ENCODE measurements at regions not wholly inside any gene's neighbourhood (a gene's known extent, or its start where the extent isn't known, plus 50 kb on each side); places are given as distances from the start of the nearest gene placed in this dataset.

DNA sequence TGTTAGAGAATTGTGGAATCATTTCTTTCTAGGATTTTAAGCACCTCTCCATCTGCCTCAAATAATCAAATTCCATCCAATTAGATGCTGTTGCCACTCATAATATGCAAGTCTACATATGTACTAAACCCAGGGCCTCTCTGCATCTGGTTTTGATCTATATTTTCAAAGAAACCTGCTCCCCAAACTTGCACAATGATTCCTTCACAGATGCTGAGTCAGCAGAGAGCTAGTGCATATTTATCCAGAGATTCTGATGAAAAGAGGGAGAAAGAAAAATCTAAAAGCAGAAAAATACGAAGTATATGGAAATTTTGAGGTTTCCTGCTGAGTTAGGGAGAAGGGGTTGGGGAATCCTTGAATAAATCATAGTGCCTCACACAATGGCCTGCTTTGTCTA lies 235.1 kb upstream of the RBFOX1 start:
- no peak for DNase-seq (ENCODE audit: low read depth in 2 of 2)

DNA sequence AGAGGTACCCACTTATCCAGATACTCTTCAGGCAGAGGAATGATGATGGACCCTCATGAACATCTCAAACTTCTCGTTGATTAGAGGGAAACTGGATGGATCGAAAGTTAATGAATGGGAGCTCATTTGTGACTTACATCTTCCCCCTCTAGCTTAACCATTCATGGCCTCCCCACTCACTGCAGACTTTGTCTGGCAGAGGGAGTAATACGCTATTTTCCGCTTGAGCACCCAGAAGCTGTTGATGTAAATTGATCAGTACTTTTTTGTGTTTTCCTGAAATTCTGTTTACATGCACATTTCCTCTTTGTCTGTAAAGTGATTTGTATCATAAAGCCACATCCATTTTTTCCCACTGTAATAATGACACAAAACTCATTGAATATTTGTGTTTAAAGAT lies 239.1 kb upstream of the RBFOX1 start:
- DNase-seq (ENCODE audit: low read depth in 2 of 2): no peak

DNA sequence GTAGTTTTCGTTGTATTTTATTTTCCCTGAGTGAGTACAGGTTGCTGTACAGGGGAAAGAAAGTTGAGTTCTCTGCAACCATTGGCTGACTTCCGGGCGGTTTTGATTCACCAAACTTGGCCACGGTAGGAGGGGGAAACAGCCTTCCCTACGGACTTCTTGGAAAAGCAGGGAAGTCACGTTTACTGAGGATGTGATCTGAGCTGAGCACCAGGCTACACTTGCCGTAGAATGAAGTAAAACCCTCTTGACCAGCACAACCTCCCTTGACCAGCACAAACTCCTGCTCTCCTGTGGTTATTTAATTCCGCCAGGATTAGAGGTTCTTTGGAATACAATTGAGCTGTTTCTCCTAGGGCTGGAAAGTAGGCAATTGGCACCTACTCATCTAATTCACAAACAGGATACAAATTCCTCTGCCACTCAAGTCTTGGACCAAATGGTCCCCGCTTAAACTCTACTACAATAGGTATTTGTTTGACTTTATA lies 242.0 kb upstream of the RBFOX1 start:
- DNase-seq (ENCODE audit: low read depth in 2 of 2): no peak

DNA sequence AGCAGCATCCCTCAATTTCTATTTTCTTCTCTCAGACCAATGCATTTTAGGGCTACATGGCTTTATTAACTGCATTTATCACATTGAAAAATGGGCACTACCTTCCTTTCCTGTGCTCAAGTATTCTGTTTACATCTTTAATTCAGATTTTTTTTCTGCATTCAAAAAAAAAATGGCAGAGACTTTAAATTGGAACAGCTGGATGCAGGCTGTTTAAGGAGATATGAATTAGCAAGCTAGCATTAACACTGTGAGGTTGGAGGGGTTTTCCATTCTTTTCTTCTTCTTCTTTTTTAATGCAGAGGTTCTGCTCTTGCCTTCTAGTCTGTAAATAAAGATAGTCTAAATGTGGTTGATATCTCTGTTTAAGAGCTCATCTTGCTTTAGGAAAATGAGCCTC lies 242.9 kb upstream of the RBFOX1 start:
- no peak for DNase-seq (ENCODE audit: low read depth in 2 of 2)

DNA sequence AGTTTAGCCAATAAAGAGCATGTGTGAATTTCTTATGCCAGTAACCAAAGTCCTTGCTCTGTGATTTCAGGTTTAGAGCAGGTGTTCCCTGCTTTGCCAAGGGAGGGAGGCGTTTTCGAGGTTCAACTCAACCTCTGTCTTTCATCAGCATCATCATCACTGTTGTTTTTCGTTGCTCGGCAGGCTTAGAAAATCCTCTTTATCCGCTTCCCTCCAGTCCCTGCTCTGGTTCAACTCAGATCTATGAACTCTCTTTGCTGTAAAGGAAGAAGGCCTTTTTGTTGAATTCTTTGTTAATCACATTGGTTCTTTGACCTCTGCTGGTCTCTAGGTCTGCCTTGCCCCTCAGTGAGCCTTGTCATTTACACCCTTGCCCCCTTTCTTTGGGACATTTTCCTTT lies 243.9 kb upstream of the RBFOX1 start:
- no peak for DNase-seq (ENCODE audit: low read depth in 2 of 2)

DNA sequence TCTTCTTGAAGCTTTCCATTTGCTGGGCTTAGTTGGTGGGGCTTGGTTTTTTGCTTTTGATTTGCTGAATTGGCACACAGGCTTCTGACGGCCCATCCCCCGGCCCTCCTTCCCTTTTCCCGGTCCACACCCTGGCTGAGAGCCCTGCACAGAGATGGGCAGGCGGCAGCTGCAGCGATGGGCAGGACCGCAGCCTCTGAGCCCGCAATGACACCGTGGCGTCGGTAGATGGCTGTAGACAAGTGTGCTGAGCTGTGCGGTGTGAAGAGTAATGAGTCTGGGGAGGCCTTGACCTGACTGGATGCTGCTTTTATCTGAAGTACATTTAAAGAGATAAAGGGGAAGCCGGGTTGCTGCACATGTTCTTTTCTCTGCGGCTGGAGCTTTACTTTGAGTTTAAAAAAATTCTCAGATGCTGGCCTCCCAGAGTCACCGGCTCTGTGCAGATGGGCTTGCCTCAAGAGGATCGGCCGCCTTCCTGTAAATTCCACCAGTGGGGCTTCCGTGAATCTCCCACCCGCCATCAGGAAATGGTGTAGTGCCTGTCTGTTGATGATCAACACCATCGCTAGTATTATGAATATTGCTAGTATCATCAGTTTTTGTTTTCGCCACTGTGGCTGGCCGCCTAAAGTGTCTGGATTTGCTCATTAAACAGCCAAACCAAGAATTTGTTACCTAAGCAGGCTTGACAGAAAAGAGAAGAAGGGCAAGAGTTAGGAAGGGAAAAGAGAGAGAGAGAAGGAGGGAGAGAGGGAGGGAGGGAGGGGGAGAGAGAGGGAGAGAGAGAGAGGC lies 245.6 kb upstream of the RBFOX1 start:
- DNase-seq (ENCODE audit: low read depth in 2 of 2): no peak

DNA sequence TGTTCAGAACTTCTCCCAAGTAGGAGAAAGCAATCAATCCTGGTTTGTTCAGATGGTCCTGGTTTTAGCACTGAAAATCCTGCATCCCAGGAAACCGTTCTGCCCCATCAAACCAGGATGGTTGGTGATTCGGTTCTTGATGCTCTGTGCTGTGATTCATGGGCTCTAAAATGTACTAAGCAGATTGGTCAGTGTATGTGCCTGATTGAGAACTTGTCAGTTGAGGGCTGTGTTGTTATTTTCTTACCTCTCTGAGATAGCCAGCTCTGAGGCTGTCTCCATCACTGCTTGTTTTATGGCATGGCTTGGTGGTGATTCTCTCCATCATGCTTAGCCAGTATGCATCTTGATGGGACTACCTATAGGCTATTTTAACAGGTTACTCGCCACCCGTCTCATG lies 246.9 kb upstream of the RBFOX1 start:
- no peak for DNase-seq (ENCODE audit: low read depth in 2 of 2)

DNA sequence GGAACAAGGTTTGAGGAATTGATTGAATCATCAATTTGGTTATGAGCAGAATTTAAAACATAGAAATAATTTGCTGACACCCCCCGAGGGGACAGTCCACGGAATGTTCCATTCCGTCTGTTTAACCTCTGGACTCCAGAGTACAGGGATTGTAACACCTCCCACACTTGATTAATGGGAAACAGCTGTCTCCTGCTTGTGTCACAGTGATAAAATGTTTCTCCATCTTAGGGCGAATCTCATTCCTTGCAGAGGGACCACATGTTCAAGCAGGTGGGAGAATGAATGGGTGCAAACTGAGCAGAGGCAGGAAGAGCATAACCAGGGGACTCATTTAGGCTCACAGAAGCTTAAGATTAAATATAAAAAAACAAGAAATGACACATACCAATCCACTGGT lies 249.5 kb upstream of the RBFOX1 start:
- DNase-seq (ENCODE audit: low read depth in 2 of 2): no peak

DNA sequence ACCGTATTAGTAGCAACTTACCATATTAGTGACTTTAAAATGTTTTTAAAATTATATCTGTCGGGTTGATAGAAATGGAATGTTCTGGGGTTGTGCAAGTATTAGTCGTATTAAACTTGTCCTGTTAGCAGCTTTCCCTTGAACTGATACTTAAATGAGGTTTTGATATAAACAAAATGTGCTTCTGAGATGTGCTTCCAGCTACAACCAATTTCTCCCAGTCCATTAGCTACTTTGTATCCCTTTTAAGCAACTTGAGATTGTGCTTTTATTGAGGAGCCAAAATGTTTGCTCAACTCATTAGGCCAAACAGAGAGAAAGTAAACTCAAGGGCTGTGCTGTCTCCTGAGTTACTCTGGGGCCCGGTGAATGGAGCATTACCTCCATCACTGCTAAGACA lies 255.0 kb upstream of the RBFOX1 start:
- no peak for DNase-seq (ENCODE audit: low read depth in 2 of 2)

DNA sequence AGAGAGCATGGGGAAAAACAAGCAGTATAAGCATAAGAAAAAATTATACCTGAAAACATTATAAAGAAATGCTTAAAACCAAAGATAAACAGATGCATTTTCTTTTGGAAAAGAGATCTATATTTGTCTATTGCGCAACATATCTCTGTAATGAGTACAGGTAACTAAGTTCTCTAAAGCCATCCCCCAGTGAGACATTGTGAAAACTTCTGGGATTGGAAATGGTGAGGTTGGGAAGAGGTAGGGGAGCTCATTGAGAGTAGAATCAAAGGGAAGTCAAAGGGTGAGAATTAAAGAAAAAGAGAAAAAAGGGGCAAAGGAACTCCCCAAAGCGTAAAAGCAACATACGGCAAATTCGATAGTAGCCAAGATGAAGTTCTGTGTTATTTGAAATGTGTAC lies 257.9 kb upstream of the RBFOX1 start:
- DNase-seq (ENCODE audit: low read depth in 2 of 2): no peak

DNA sequence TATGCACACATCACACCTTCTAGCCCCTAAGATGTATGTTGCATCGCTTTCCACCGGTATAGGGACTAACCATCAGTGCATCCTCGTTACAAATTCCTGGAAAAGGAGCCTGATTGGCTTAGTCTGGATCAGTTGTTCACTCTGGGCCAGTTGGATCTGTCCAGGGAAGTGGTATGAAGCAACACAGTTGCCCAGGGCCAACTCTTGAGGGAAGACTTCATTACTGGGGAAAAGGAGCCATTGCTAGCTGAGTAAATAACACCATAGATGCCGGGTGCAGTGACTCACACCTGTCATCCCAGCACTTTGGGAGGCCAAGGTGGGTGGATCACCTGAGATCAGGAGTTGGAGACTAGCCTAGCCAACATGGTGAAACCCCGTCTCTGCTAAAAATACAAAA lies 275.2 kb upstream of the RBFOX1 start:
- no peak for DNase-seq (ENCODE audit: low read depth in 2 of 2)

DNA sequence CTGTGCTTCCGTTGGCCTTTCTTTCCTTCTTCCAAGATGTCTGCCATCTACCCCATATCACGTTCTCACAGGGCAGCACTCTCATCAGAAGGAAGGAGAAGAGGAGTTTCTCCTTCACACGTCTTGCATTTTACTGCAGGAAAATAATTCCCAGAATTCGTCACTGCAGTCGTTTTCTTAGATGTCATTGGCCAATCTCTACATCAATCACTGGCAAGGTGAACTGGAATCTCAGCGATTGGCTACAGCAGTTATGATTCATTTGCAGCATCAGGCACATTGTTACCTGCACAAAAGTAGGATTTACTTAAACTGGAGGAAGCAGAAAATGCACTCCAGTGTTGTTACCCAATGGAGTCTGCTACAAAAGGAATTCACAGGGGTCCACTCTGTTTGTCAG lies 277.2 kb upstream of the RBFOX1 start:
- no peak for DNase-seq (ENCODE audit: low read depth in 2 of 2)

DNA sequence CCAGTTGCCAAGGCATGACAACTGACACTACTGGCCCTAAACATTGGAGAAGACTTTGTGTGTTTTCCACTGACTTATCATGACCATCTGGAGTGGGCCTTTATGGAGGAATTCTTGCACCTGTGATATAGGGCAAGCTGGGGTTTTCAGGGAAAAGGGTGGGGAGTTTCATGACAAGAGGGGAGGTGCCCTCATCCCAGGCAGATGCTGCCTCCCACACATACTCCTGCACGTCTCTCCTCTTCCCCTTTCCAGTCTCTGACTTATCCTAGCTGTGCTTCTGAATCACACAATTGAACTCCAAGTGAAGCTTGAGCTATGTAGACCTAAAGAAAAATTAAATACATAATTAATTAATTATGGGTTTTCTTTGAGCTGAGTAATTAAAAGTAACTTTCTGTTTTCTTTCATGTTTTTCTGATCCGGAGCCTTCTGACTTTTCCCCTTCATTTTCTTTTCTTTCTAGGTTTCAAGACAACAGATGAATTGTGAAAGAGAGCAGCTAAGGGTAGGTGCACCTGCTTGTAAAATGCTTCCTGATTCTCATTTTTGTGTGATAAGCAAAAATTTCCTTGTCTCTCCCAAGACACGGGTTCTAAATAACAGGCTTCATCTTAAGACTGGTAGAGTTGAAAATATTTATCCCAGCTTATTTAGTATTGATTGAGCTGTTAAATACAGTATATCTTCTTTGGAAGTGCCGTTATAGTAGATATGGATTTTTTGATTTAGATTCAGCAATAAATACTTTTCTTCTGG lies 280.9 kb upstream of the RBFOX1 start:
- no peak for DNase-seq (ENCODE audit: low read depth in 2 of 2)

DNA sequence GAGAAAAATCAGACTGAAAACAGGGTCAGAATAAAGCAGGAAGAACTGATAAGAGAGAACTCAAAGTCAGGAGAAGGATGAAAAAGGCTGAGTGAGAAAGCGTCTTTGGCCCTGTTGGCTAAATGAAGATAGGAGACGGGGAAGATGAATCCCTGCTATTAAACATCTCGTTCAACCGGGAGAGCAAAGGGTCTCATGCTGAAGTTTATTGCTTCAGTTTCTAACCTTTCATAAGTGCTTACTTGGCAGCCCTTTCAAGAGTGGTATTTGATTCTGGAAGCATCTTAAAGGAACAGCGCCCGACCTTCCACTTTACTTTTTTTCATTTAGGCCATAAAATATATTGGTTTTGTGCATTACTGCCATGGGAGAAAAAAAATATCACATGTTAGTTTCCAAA lies 288.3 kb upstream of the RBFOX1 start:
- no peak for DNase-seq (ENCODE audit: low read depth in 2 of 2)

DNA sequence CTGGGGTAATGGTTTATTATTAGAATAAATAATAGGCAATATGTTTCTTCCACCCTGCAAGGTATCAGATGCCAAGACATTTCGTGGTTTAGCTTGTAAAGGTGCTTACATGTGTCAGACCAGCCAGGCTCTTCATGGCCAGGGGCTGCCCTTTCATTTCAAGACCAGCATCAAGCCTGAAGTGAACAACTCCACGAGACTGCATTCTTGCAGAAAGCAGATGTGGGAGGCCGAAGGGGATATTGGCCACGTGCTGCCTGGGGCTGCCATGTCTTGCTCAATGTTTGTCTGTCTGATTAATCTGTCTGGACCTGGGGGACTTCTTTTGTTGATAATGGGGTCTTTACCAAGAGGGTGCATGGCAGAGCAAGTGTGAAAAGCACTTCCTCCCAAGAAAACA lies 294.2 kb upstream of the RBFOX1 start:
- DNase-seq (ENCODE audit: low read depth in 2 of 2): no peak

DNA sequence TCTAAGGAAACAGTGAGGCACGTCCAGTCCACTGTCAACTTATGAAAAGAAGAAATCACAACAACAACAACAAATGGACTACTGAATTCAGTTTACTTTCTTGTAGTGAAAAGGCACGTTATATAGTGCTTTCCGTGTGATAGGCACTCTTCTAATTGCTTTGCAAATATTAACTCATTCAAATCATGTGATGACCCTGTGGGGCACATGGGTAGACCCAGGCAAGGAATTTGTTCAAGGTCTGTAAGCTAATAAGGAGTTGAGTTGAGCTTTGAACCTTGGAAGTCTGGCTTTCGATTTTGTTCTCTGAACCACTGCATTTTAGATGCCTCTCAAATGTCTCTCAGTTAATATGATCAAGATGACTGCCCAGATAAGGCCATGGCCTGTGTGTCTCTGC lies 295.1 kb upstream of the RBFOX1 start:
- no peak for DNase-seq (ENCODE audit: low read depth in 2 of 2)

DNA sequence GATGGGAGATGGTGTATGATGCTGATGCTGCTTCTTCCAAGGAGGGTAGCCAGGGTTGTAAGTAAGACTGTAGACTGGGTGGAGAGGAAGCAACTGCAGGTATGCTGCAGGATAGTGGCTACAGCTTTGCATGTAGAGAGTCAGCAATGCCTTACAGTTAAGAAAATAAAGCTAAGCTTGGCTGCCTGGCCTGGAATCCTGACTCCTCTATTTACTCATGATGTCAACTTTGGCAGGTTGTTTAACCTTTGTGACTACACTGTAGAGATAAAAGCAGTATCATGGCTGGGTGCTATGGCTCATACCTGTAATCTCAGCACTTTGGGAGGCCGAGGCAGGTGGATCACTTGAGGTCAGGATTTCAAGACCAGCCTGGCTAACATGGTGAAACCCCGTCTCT lies 301.6 kb upstream of the RBFOX1 start:
- DNase-seq (ENCODE audit: low read depth in 2 of 2): no peak

DNA sequence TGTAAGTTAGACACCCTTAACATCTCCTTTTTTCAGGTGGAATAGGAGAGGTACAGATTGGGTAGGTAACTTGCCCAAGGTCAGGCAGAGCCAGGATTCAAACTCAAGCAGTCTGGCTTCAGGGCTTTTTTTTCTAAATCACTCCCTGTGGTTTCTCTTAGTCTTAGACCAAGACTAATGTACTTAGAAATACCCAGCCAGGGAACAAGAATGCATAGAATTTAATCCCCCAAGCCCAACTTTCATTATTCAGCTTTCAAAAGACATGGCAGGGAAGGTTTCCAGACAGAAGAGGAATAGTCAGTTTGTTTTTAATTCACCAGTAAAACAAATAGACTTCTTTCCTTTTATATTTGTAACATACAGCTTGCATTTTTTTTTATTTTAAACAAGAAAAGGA lies 305.2 kb upstream of the RBFOX1 start:
- no peak for DNase-seq (ENCODE audit: low read depth in 2 of 2)

DNA sequence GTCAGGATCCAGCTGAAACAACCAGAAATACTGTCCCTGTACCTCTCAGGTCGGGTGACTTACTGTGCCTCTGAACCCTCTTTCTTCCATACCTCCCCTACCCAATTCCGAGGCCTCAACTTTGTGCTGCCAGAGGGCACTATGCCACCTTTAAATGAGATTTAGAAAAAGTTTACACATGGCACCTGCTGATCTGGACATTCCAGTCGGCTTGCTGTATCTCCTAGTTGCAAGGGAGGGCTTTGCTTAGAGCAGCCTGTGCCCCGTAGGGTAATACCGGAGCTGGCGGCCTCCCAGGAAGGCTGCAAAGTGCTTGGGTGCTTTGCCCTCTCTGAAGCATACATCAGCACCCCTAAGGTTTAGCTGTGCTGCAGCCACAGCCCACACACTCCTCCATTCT lies 306.0 kb upstream of the RBFOX1 start:
- no peak for DNase-seq (ENCODE audit: low read depth in 2 of 2)

DNA sequence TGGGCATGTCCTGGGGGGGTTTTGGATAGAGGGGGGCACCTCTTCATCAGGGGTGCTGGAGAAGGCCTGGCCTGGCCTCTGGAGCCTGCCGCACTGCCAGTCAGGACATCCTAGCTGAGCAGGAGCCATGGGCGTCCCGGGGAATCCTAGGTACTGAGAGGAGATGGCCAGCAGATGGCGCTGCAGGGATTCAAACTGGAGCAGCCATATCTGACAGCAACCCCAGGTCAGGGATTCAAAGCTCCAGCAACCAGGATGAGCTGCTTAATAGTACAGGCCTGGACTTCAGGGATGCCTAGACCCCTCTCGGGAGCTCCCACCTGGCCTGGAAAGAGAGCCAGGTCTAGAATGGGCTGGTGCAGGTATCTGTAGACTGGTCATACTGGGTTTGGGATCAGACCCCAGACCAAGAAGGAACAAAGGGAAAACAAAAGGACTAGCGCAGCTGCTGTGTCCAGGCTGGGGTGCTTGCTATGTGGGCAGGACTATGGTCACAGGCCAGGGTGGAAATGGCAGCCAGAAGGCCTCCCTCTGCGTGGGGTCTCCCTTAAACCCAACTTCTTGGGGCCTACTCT lies 306.9 kb upstream of the RBFOX1 start:
- DNase-seq (ENCODE audit: low read depth in 2 of 2): peak in 1 of 2 donors; percentile 2

DNA sequence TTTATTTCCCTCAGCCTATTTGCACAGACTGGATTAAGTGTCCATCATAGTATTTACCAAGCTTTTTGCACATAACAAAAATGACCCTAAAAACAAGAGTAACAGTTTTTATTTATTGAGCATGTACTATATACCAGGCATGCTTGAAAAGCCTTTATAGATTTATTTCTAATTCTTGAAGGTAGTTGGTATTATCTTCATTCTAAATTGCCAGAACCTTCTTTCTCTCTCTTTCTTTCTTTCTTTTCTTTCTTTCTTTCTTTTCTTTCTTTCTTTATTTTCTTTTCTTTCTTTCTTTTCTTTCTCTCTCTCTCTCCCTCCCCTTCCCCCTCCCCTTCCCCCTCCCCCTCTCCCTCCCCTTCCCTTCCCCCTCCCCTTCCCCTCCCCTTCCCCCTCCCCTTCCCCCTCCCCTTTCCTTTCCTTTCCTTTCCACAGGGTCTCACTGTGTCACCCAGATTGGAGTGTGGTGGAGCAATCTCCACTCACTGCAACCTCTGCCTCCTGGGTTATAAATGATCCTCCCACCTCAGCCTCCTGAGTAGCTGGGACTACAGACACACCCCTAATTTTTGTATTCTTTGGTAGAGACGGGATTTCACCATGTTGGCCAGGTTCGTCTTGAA lies 310.9 kb upstream of the RBFOX1 start:
- DNase-seq (ENCODE audit: low read depth in 2 of 2): no peak

DNA sequence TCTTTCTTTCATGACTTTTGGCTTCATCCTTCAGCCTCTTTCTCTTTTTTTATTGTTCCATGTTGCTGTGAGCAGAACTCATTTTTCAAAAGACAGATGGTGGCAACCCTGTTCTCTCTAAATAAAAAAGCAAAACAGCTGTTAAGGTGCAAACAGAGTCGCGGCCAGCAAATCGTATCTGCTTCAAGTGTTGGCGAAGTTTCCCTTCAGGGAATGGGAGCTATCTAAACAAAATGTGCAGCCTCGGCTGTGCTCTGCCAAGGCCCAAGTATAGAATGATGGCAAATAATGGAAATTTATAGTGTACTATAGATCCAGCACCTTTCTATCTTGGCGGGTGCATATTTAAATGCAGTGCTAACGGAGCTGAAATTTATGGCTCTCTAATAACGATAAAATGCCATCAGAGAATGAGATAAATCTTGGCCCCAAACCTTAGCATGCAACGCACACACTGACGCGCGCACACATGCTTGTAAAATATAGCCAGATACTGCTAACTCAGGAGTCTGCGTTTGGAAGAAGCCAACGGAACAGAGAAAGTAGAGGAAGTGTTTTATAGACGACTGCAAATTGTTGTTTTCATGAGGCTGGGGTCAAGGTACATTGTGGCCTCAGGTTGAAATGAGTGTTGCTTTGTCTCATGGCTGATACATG lies 315.5 kb upstream of the RBFOX1 start:
- DNase-seq (ENCODE audit: low read depth in 2 of 2): no peak
